Kidney capillary endothelial cell (primary cell): ENCODE measurements at regions not wholly inside any gene's neighbourhood (a gene's known extent, or its start where the extent isn't known, plus 50 kb on each side); places are given as distances from the start of the nearest gene placed in this dataset.

Experiments
- DNase-seq: peaks from one replicate; pipeline ENCODE4 v3.0.0-alpha.2; 2018; ENCODE audit warnings: low spot score

- DNase-seq = no peak
These were observed 346.7 kb downstream of the PLK2 start for GRCh38 chr5:58113172-58113571.

DNA sequence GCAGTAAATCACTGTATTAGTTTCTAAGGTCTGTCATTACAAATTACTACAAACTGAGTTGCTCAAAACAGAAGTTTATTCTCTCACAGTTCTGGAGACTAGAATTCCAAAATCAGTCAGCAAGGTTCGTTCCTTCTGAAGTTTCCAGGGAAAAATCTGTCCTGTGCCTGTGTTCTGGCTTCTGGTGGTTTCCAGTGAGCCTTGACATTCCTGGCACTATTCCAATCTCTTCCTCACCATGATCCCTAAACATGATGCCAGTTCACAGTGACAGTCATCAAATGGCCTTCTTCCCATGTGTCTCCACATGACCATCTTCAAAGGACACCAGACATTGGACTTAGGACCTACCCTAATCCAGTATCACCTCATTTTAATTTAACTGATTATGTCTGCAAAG, 351.4 kb downstream of the PLK2 start:
- no peak for DNase-seq

DNA sequence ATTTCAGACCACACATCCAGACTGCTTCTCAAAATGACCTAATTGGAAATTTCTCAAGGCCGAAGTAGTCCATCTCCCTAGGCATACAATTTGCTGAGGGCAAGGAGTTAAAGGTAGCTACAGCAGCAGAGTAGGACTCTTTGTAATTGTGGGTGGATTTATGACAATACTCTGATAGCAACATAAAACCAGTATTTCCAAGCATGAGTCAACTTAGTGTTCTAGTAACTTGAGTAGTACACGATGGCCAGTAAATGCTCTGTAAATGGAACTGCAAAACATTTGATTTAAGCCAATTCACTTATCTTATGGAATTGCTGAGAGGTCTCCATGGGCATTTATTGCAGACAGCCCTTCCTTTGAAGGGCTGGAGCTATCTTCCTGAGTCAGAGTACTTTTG, 352.2 kb downstream of the PLK2 start:
- no peak for DNase-seq

GRCh38 chr5:58106754-58107410, 353.0 kb downstream of the PLK2 start:
- DNase-seq = peak; percentile 40

DNA sequence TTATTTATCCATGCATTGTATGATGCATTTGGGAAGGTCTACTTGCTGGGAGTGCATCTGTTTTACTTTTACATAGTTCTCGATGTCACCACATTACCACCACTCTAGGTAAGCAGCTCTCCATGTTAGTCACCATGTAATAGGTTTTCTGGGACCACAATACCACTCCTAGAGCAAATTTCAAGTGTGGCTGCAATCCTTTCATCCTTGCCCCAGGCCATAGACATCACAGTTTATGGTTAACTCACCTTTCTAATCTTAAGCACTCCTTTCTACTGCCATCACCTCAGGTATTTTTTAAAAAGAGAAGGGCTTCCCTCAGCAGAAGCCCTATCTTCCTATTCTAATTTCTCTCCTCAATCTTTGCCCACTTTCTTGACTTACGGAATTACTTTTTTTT, 354.1 kb downstream of the PLK2 start:
- no peak for DNase-seq

- DNase-seq = no peak
These were observed 360.6 kb downstream of the PLK2 start for GRCh38 chr5:58099257-58099656.

DNA sequence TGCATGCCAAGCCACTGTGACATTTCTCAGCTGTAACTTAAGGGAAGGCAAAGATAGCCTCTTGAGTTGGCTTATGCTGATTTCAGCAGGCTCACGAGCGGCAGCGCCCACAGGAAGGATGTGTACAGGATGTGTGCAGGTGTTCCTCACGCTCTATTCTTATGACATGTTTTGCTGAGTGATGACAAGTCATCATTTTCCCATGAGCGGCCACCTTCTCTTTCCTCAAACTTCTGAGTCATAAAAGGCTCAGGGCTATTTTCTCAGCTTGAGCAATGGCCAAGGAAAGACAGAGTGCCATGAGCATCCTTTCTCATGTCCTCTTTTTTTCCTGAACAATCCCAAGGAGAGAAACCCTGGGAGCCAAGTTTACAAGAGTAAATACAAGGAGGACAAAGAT, 365.9 kb downstream of the PLK2 start:
- DNase-seq = peak; percentile 84

GRCh38 chr5:58090704-58091103, 369.2 kb downstream of the PLK2 start:
- DNase-seq = no peak

DNA sequence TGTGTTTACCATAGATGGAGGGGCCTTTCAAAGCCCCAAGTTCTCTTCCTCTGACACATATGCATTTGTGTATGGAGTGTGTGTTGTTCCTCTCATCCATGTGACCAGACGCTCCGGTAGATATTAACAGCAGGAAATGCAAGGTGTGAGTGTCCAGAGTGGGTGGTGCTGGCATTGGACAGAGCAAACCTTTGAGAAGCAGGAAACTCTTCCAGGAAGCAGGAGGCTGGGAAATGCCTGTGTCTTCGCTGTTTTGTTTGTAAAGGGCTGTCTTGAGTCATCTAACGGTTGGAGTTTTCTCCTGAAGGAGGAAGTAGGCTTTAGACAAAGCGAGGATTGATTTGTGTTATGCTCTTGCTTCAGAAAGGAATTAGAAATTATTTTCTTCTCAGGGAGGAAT, 370.9 kb downstream of the PLK2 start:
- peak; percentile 93 for DNase-seq

GRCh38 chr5:58087905-58088304, 372.0 kb downstream of the PLK2 start:
- no peak for DNase-seq

DNA sequence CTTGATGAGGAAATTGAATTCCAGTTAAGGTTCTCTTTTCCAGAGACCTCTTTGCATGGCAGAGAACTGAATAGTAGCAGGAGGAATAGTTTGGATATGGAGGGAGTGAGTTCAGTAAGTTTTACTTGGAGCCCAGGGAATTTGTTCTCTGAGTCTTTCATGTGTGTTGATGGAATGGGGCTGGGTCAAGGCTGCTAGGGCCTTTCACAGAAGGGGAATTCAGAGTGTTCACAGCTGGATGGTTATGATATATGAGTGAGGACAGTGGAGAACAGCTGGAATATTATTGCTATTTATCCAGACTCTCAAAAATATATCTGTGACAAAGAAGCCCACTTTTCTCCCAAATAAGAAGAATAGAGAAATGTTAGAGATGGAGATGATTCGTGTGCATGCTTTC, 372.8 kb downstream of the PLK2 start:
- no peak for DNase-seq

DNA sequence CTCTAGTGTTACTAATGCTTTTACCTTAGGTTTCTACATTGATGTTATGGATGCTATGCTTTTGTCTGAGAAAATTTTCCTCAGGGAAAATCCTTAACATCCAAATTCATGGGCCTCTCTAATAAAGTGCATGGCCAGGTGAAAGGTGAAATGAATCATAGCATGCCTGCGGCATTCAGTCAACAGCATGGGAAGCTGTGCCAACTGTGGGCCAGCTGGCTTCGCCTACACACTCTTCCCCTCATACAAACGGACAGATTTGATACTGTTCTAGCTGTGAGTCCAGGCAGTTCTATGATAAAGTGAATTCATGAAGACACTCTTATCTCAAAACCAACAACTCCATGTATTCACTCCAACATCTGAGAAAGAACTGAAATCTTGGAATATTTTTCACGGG, 374.1 kb downstream of the PLK2 start:
- DNase-seq = no peak

DNA sequence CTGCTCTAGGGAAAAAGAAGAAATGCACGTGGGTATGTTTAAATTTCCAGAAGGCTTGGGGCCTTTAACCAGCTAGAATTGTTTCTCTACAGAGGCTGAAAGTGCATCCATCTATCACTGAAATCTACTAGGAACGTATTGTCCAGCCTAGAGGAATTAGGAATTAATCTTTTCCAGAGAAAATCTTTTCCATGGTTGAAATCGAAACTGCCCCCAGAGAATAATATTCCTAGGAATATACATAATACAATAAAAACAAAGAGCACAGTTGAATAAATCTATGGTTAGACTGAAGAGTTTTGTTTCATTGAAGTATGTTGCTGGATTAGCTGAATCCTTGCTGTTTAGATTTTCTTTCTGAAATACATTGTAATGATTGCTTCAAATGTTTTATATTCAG, 378.5 kb downstream of the PLK2 start:
- DNase-seq = no peak

- DNase-seq = no peak
These were observed 379.3 kb downstream of the PLK2 start for GRCh38 chr5:58080573-58080972.

GRCh38 chr5:58077966-58078365, 381.9 kb downstream of the PLK2 start:
- no peak for DNase-seq

DNA sequence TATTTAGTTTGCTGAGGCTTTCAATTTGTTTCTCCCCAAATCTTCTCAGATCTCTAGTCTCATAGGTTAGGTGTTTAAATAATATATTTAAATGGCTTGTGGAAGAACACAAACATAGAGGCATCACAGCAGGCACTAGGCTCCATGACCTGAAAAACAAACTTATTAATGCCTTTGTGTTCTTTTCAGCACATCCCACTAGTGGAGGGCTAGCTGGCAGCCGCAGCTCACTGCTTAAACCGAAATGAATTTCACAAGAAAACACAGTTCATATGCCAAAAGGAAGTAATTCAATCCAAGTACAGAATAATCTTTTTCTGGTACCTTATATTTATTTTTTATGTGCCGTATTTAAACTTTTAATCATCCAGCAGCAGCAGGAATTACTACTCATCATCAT, 382.5 kb downstream of the PLK2 start:
- no peak for DNase-seq

GRCh38 chr5:58076483-58077257, 383.2 kb downstream of the PLK2 start:
- DNase-seq = peak; percentile 77

GRCh38 chr5:58075907-58076306, 384.0 kb downstream of the PLK2 start:
- no peak for DNase-seq

DNA sequence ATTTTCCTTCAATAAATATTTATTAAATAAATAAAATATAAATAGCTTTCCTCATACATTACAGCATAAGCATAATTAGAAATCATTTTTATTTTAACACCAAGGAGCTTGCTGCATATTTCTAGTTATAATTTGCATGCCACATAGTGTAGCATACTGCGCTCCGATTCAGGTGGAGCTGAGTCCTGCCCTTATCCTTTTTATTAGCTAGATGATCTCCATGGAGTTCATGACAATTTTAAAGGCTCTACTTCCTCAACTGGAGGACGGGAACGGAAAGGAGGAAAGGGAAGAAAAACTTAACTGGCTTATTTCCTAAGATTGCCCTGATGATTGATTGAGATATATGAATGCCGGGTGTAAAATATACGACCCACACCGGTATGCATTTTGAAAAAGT, 385.2 kb downstream of the PLK2 start:
- DNase-seq = no peak

GRCh38 chr5:58074222-58074621, 385.7 kb downstream of the PLK2 start:
- no peak for DNase-seq

DNA sequence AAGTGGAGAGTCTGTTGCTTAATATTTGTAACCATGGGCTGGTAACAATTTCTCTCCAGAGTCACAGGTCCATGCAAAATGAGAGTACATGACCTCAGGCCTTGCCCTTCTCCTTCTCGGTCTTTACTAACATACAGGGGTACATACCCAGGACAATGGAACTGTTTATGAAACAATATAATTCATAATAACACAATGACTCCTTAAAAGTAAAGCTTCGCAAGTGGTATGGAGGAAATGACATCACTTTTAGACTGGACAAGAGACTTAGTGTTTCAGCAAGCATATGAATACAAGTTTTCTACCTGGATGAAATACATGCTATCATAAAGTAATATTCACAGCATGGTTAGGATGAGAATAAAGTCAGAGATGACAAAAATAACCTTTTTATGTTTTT, 386.6 kb downstream of the PLK2 start:
- peak; percentile 60 for DNase-seq

GRCh38 chr5:58072300-58072965, 387.5 kb downstream of the PLK2 start:
- DNase-seq = no peak

DNA sequence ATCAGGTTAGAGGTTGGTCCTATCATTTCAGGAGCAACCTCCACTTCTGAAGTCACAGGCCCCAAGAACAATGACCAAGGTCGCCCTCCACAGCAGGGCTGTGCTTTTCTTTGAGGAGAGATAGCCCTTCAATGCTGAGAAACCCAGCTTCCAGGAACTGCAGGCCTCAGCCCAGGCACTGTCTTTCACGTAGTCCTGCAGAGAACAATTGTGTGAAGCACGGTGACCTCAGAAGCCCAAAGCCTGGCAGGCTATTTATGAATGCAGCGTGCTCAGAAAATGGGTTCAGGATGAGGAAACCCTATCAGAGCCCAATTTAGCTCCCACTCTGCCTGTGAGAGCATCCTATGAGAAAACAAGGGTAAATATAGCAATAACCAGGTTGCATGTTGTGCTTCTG, 388.3 kb downstream of the PLK2 start:
- DNase-seq = peak; percentile 52
